Non-pigmented ciliary epithelial cell (primary cell): ENCODE measurements at regions not wholly inside any gene's neighbourhood (a gene's known extent, or its start where the extent isn't known, plus 50 kb on each side); places are given as distances from the start of the nearest gene placed in this dataset.
"Not testable (repeated sequence)": the region's sequence is repeated elsewhere in the genome, so short reads cannot be mapped to it uniquely, and the experiment has no call there.

Experiments
- DNase-seq: peaks from one replicate; pipeline ENCODE4 v3.0.0-alpha.2; 2010; ENCODE audit warnings: low read depth

GRCh38 chr2:122545821-122546220 lies 790.4 kb downstream of the TSN start:
- DNase-seq = no peak

GRCh38 chr2:122562775-122563174 lies 807.3 kb downstream of the TSN start:
- no peak for DNase-seq

- DNase-seq = no peak
These were observed 808.3 kb downstream of the TSN start for GRCh38 chr2:122563781-122564180.

GRCh38 chr2:122564843-122565242 lies 809.4 kb downstream of the TSN start:
- DNase-seq = no peak

- DNase-seq = no peak
These were observed 809.9 kb downstream of the TSN start for GRCh38 chr2:122565364-122565763.

- no peak for DNase-seq
These were observed 815.2 kb downstream of the TSN start for GRCh38 chr2:122570641-122571040.

GRCh38 chr2:122571471-122571870 lies 816.0 kb downstream of the TSN start:
- not testable (repeated sequence) for DNase-seq

GRCh38 chr2:122575076-122575475 lies 819.6 kb downstream of the TSN start:
- no peak for DNase-seq

- DNase-seq = no peak
These were observed 827.9 kb downstream of the TSN start for GRCh38 chr2:122583159-122583917.

GRCh38 chr2:122590524-122590923 lies 835.1 kb downstream of the TSN start:
- DNase-seq = no peak

- no peak for DNase-seq
These were observed 839.6 kb downstream of the TSN start for GRCh38 chr2:122595065-122595464.

GRCh38 chr2:122596598-122596997 lies 841.1 kb downstream of the TSN start:
- DNase-seq = no peak

GRCh38 chr2:122598784-122599183 lies 843.3 kb downstream of the TSN start:
- no peak for DNase-seq

GRCh38 chr2:122610948-122611609 lies 855.6 kb downstream of the TSN start:
- DNase-seq = no peak

- DNase-seq = no peak
These were observed 867.5 kb downstream of the TSN start for GRCh38 chr2:122622934-122623333.

GRCh38 chr2:122627388-122627787 lies 871.9 kb downstream of the TSN start:
- DNase-seq = no peak

GRCh38 chr2:122634256-122634655 lies 878.8 kb downstream of the TSN start:
- DNase-seq = peak; percentile 60

- DNase-seq = no peak
These were observed 879.5 kb downstream of the TSN start for GRCh38 chr2:122634920-122635319.

- no peak for DNase-seq
These were observed 880.2 kb downstream of the TSN start for GRCh38 chr2:122635686-122636085.

GRCh38 chr2:122636097-122636496 lies 880.6 kb downstream of the TSN start:
- no peak for DNase-seq

GRCh38 chr2:122639176-122639575 lies 883.7 kb downstream of the TSN start:
- DNase-seq = no peak

- DNase-seq = no peak
These were observed 884.3 kb downstream of the TSN start for GRCh38 chr2:122639711-122640110.

GRCh38 chr2:122643725-122644329 lies 888.4 kb downstream of the TSN start:
- peak; percentile 32 for DNase-seq
